ENCODE measurements at regions not wholly inside any gene's neighbourhood (a gene's known extent, or its start where the extent isn't known, plus 50 kb on each side); places are given as distances from the start of the nearest gene placed in this dataset.

- no peak for DNase-seq
Observed at GRCh38 chr14:98754343-98755020, 517.5 kb downstream of the BCL11B start.

GRCh38 chr14:98756749-98757148 is 515.2 kb downstream of the BCL11B start:
- no peak for DNase-seq

- no peak for DNase-seq
Observed at GRCh38 chr14:98758440-98758839, 513.6 kb downstream of the BCL11B start.

- DNase-seq = no peak
Observed at GRCh38 chr14:98761993-98762392, 510.0 kb downstream of the BCL11B start.

- DNase-seq = no peak
Observed at GRCh38 chr14:98766818-98767217, 505.2 kb downstream of the BCL11B start.

- DNase-seq = no peak
Observed at GRCh38 chr14:98769326-98769725, 502.7 kb downstream of the BCL11B start.

- no peak for DNase-seq
Observed at GRCh38 chr14:98770151-98770550, 501.8 kb downstream of the BCL11B start.

GRCh38 chr14:98773814-98774213 is 498.2 kb downstream of the BCL11B start:
- no peak for DNase-seq

- no peak for DNase-seq
Observed at GRCh38 chr14:98775892-98776291, 496.1 kb downstream of the BCL11B start.

- DNase-seq = no peak
Observed at GRCh38 chr14:98782062-98782461, 489.9 kb downstream of the BCL11B start.

- no peak for DNase-seq
Observed at GRCh38 chr14:98785578-98785977, 486.4 kb downstream of the BCL11B start.

- no peak for DNase-seq
Observed at GRCh38 chr14:98786456-98786855, 485.5 kb downstream of the BCL11B start.

- DNase-seq = no peak
Observed at GRCh38 chr14:98791661-98792060, 480.3 kb downstream of the BCL11B start.

- DNase-seq = no peak
Observed at GRCh38 chr14:98792171-98792570, 479.8 kb downstream of the BCL11B start.

GRCh38 chr14:98798099-98798498 is 473.9 kb downstream of the BCL11B start:
- no peak for DNase-seq

- DNase-seq = no peak
Observed at GRCh38 chr14:98799891-98800290, 472.1 kb downstream of the BCL11B start.

GRCh38 chr14:98802044-98802443 is 470.0 kb downstream of the BCL11B start:
- DNase-seq = no peak

GRCh38 chr14:98803196-98803595 is 468.8 kb downstream of the BCL11B start:
- DNase-seq = no peak

GRCh38 chr14:98808494-98809407 is 463.2 kb downstream of the BCL11B start:
- no peak for DNase-seq

- DNase-seq = no peak
Observed at GRCh38 chr14:98816195-98816594, 455.8 kb downstream of the BCL11B start.

GRCh38 chr14:98816720-98817119 is 455.3 kb downstream of the BCL11B start:
- no peak for DNase-seq

GRCh38 chr14:98819132-98819866 is 452.7 kb downstream of the BCL11B start:
- no peak for DNase-seq

- DNase-seq = no peak
Observed at GRCh38 chr14:98819867-98820206, 452.2 kb downstream of the BCL11B start.

GRCh38 chr14:98822917-98823316 is 449.1 kb downstream of the BCL11B start:
- no peak for DNase-seq
